GM18873 (cell line): ENCODE measurements at regions not wholly inside any gene's neighbourhood (a gene's known extent, or its start where the extent isn't known, plus 50 kb on each side); places are given as distances from the start of the nearest gene placed in this dataset.
"Not testable (repeated sequence)": the region's sequence is repeated elsewhere in the genome, so short reads cannot be mapped to it uniquely, and the experiment has no call there.

ENCODE experiments used
- ATAC-seq: cut with Tn5 transposase; IDR thresholded peaks from one replicate; pipeline ENCODE4 v1.9.1; 2021; ENCODE audit warnings: mild to moderate bottlenecking, moderate library complexity, moderate number of reproducible peaks; ENCODE audit not compliant: unreplicated experiment, low FRiP score

DNA sequence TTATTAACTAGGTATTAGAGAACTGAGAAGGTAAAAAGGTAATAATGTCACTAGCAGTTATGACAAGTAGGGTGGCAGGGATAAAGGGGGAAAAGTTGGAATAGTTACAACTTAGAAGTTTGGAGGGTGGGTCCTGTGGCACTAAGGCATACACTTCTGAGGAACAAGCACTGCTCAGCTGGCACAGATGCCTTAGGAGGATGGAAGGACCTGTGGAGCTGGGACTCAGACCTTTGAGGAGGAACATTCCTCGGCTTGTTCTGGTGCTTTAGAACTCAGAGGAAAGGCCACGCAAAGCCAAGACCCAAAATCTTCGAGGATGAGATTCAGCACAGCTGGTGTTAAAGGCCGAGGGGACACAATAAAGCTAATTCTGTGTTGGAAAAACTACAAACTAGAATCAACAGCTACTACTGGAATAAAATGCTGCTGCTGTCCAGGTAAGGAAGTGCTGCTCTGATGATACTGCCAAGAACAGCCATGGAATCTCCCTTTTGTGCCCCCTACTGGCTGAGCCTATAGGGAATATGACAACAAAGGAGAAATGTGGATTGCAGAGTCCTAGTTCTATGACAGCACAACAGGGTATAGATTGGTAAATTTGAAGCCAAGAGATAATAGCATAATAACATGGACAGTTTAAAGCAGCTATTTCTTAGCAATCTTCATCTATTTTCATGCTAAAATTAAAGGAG is 126.7 kb downstream of the SLC25A46 start:
- peak; percentile 63 for ATAC-seq

DNA sequence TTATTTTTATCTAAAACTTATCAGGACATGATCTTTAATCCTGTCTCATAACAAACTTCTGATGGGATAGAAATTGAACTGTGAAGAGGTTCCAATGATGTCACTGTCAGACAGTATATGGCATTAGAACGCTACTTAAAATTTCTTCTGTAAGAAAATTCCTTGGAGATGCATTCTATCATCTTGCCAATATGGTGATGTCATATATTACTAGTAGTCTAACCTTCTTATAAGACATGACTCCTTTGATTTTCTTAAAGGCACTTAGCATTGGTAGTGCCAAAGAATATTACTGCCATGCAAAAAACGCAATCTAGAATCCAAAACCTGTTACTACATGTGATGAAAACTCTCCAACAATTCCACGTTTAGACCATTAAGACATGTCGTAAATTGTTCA is 131.1 kb downstream of the SLC25A46 start:
- ATAC-seq = no peak

DNA sequence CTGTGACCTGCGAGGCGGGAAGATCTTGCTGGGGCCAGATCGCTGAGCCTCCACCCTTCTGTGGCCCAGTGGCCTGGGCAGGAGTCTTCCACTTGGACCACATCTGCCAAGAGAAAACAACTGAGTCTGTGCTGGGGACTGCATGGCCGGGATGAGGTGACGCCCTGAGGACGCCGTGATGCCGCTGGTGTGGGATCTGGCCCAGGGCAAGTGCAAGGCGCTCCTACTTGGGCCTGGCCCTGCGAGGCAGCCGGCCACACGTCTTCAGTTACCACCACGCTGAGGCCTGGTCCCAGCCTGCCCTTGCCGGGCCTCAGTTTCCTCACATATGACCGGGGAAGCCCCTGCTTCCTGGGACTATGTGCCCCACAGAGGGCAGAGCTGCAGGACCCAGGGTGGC is 133.4 kb downstream of the SLC25A46 start:
- ATAC-seq = no peak

DNA sequence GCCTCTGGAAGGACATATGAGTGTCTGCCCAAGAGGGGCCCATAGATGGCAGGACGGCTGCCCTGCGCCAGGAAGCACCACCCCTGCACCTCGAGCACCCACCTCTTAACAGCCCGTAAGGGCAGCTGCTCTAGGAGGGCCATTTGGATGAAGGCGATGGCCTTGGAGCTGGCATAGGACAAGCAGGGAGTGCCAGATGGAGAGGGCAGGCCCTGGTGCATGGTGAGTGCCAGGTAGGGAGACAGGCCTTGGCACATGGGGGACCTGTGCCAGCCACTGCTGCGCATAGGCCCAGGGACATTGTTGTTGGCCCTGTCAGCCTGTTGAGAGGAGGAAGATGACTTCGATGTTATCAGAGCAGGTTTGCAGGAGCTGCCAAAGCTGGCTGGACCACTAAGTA is 134.2 kb downstream of the SLC25A46 start:
- ATAC-seq = no peak

DNA sequence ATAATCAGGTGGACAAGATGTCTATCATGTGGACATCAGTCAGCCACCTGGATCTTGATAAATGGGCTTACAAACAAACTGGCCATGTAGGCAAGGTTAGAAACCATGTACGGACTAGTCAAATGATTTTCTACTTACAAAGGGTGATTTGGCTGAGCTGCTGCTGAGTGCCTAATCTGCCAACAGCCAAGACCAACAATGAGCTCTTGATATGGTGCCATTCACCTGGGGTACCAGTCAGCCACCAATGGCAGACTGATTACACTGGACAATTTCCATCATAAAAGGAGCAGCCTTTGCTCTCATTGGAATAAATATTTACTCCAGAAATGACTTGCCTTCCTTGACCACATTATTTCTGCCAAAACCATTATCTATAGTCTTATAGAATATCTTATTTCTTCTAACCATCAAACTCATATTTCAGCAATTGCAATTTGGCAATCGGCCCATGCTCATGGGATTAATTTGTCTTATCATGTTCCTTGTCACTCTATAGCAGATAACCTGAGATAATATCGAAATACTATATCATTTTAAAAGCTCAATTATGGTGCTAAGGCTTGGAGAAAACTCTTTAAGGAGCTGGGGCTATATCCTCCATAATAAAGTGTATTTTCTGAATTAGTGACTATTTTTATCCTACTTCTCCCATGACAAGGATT is 135.1 kb downstream of the SLC25A46 start:
- ATAC-seq = no peak

DNA sequence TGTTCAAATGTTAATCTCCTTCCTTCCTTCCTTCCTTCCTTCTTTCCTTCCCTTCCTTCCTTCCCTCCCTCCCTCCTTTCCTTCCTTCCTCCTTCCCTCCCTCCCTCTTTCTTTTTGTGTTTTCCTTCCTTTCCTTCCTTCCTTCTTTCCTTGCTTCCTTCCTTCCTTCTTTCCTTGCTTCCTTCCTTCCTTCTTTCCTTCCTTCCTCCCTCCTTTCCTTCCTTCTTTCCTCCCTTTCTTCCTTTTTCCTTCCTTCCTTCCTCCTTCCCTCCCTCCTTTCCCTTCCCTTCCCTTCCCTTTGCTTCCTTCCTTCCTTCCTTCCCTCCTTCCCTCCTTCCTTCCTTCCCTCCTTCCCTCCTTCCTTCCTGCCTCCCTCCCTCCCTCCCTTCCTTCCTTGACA is 136.3 kb downstream of the SLC25A46 start:
- ATAC-seq = not testable (repeated sequence)

DNA sequence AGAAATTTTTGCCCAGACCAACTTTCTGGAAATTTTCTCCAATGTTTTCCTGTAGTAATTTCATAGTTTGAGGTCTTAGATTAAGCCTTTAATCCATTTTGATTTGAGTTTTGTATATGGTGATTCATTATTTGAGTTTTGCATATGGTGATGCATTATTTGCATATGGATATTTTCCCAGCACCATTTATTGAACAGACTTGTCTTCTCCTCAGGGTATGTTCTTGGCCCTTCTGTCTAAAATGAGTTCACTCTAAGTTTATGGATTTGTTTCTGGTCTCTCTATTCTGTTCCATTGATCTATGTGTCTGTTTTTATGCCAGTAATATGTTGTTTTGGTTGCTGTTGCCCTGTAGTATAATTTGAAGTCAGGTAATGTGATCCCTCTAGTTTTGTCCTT is 139.3 kb downstream of the SLC25A46 start:
- no peak for ATAC-seq

DNA sequence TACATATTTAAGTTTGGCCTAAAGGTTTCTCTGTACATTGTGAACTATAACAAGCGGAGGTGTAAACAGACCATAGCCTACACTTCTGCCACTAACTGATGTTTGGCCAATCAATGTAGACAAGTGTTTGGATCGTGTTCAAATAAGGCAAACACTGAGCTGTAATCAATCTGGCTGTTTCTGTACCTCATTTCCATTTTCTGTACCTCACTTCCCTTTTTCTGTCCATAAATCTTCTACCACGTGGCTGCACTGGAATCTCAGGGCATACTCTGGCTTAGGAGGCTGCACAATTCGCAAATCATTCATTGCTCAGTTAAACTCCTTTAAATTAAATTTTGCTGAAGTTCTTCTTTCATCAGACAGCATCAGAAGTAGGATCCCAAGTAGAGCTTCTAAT is 140.9 kb downstream of the SLC25A46 start:
- ATAC-seq = no peak

DNA sequence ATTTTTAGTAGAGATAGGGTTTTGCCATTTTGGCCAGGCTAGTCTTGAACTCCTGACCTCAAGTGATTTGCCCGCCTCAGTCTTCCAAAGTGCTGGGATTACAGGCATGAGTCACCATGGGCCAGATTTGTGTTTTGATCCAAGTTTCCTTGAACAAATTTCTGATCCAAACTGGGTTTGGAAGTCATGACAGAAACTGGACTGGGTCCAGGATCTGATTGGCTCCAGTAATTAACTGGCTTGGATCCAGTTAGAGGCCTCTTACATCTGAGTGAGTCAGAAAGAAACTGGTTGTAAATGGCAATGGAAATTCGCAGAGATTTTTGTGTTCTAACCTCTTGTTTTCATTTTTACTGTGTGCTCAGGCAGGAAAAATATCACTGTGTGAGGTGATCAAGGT is 141.6 kb downstream of the SLC25A46 start:
- no peak for ATAC-seq

DNA sequence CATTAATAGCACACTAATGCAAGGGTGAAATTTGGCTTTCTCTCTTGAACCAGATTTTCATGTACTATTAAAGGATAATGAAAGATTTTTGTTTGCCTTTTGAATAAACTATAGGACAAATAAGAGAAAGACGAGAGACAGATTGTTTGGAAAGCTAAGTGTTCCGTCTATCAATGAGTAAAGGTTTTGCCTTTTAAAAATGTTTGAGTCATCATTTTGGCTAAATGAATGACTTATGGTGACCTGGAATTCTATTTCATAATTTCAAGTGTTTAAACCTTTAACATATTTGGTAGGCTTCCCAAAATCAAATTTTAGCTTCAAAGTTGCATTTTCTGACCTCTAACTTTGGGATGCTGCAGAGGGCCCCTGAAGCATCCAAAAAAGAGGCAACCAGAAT is 145.2 kb downstream of the SLC25A46 start:
- ATAC-seq = no peak

DNA sequence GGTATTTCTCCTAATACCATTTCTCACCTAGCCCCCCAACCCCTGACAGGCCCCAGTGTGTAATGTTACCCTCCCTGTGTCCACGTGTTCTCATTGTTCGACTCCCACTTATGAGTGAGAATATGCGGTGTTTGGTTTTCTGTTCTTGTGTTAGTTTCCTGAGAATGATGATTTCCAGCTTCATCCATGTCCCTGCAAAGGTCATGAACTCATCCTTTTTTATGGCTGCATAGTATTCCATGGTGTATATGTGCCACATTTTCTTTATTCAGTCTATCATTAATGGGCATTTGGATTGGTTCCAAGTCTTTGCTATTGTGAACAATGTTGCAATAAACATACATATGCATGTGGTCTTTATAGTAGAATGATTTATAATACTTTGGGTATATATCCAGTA is 148.4 kb downstream of the SLC25A46 start:
- not testable (repeated sequence) for ATAC-seq

DNA sequence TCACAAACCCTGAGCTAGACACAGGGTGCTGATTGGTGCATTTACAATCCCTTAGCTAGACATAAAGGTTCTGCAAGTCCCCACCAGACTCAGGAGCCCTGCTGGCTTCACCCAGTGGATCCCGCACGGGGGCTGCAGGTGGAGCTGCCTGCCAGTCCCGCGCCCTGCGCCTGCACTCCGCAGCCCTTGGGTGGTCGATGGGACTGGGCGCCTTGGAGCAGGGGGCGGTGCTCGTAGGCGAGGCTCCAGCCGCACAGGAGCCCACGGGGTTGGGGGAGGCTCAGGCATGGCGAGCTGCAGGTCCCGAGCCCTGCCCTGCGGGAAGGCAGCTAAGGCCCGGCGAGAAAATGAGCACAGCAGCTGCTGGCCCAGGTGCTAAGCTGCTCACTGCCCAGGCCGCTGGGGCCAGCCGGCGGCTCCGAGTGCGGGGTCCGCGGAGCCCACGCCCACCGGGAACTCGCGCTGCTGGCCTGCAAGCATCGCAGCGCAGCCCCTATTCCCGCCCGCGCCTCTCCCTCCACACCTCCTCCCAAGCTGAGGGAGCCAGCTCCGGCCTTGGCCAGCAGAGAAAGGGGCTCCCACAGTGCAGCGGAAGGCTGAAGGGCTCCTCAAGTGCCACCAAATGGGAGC is 155.2 kb downstream of the SLC25A46 start:
- ATAC-seq = not testable (repeated sequence)

DNA sequence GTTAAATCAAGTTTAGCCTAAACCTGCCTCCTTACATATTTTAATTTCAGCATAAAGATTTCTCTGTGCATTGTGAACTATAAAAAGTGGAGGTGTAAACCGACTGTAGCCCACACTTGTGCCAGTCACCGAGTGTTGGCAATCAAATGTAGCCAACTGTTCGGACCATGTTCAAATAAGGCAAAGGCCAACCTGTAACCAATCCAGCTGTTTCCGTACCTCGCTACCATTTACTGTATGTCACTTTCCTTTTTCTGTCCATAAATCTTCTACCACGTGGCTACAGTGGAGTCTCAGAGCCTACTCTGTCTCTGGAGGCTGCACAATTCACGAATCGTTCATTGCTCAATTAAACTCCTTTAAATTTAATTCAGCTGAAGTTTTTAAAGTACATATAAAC is 156.0 kb downstream of the SLC25A46 start:
- no peak for ATAC-seq

DNA sequence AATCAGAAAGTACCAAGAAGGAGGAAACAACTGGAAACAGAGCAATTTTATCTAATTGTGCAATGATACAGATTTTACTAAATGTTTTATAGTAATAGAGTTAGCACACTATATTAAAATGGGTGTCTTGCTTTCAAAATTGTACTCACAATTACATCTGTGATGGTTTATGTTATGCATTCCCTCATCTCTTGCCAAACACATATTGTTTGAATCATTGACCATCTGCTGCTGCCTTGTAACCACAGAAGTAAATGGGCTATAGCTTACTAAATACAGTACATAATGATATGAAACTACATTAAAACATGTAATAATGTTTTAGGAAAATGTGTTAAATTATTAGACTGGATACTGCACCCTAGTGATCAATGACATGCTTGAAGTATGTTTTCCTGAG is 158.1 kb downstream of the SLC25A46 start:
- ATAC-seq = no peak

DNA sequence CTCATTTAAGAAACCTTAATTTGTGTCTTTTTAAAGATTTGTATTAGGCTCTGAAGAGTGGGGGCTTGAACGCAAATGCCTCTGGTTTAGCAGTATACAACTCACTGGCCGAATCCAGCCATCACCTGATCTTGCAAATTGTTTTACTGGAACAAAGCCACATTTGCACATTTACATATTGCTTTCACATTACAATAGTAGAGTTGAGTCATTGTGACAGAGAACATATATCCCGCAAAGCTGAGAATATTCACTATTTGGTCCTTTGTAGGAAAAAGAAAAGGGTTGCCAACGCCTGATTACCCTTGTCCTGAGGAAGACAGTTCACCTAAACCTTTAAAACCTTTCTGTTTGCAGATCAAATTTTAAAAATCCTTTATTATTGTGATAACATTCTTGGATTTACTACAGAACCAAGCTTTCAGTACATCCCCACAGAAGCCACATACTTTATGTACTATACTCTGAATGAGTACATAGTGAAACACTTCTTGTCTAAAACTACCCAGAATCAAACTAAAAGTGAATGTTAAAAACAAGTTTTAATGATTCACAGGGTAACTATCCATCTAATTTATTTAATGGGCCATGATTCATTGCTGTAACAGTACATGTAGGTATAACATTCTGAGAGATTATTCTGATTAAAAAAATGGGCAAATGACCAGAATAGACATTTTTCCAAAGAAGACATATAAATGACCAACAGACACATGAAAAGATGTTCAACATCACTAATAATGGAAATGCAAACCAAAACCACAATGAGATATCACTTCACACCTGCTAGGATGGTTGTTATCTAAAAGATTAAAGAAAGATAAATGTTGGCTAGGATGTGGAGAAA is 161.0 kb downstream of the SLC25A46 start:
- peak; percentile 65 for ATAC-seq

DNA sequence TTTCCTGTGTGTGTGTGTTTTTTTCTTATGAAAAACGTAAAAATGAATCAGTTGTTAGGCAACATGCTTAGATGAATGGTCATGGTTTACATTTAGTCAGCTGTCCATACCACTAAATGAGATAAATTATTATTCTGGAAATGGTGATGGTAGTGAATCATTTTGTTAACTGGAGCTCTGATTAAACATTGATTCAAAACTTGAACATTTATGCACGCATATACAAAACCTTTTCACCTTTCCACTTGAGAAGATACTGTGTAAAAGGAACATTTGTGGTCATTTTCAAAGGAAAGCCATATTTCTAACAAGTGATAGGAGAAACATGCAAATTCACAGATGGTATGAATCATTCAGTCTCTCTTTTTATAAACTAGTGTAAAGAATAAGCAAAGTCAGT is 162.0 kb downstream of the SLC25A46 start:
- ATAC-seq = no peak

DNA sequence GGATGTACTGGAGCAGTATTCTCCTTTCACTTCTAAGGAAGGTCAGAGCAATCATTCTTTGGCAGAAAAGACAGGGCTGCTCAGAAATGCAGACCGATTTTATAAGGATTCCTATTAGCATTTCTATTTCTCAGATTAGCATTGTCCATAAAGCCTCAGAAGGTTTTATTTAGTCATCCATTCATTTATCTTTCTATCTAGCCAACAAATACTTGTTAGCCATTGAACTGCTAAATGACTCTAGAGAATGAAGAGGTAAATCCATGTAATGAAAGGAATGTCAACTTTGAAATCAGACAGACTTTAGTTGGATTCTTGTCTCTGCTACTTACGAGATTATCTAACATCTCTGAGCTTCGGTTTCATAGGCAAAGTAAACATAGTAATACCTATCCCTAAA is 165.2 kb downstream of the SLC25A46 start:
- ATAC-seq = no peak

DNA sequence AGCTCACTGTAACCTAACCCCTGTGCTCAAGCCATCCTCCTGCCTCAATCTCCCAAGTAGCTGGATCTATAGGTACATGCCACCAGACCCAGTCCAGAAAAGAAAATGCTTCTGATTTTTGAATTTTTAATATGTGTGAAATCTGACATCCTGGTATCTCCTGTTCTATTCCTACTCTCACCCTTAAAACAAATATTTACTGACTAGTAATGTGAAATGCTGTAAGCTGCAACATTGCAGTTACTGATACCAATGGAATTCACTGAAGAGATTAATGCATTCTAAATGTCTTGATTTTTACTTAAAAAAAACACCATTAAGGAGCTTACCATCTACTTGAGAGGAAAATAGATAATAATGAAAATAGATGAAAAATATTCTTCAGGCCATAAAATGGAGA is 162.7 kb upstream of the TSLP start:
- no peak for ATAC-seq

DNA sequence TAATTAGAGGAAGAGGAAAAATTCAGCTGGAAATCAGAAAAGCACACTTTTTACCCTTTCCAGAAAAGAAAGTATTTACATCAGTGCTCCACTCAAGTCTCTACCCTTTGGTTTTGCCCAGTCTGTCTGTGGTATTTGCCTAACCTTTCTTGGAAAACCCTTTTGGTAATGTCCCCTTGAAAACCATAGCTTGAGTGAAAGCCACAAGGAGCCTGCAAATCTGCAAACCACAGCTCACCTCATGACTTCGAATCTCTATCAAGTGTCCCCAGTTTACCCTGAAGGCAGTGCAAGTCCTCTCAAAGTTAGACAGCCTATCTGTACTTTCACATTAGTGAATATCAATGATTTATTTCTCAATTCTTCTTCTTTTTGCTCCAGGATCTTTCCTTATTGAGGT is 162.1 kb upstream of the TSLP start:
- ATAC-seq = no peak

DNA sequence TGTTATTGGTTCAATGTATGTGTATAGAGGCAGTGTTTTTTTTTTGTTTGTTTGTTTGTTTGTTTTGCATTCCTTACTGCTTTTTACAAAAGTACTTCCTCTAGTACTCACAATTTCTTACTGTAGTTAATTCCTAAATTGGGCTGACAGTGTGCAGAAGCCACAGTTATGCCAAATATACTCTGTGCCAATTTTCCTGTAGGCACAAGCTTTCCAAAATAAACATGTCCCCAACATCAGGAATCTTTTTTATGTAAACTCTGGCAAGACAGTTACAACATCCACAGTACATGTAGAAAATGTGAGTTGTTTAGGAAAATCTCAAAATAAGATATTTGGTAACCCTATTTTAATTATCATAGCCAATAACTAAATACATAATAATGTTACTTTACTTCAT is 161.6 kb upstream of the TSLP start:
- no peak for ATAC-seq

DNA sequence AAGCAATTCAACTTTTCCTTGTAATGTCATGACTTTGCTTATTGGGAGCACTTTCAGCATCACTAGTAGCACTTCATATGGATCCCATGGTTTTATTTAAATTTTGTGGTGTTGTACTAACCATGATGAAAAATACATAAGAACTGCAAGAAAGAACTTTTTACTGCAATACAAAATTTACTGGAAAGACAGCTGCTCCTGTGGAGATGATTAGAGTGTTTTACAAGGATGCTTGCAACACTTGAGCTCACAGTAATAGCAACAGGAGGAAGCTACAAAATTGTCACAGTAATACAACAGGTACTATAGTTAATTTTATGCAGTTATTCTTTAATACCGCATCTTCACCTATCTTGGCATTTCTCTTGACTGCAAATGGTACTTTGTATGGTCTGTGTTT is 158.3 kb upstream of the TSLP start:
- ATAC-seq = no peak
